Heart right ventricle (tissue), 16 donors: ENCODE measurements at regions not wholly inside any gene's neighbourhood (a gene's known extent, or its start where the extent isn't known, plus 50 kb on each side); places are given as distances from the start of the nearest gene placed in this dataset.

ENCODE experiments used
- ATAC-seq, 8 donors: fragments of 200-7000 bp; cut with Tn5 transposase; one replicate each; pipeline ENCODE4 v1.9.1; 2020; ENCODE audit warnings: mild to moderate bottlenecking in 8 of 8, moderate library complexity in 8 of 8, moderate number of reproducible peaks in 1 of 8
- DNase-seq, 2 donors: peaks; one replicate each; pipeline ENCODE4 v3.0.0-alpha.2; 2020
- H3K27ac ChIP-seq, 10 donors: fragments of 200-600 bp; sonication (generic) in 2 of 10; one replicate each; pipeline versions ENCODE4 v1.5.0 to v1.8.0; 2020 to 2022; ENCODE audit warnings: mild to moderate bottlenecking in 3 of 10
- H3K27me3 ChIP-seq, 7 donors: fragments of 200-600 bp; one replicate each; pipeline ENCODE4 v1.8.0; 2021 to 2022; ENCODE audit warnings: mild to moderate bottlenecking in 2 of 7
- H3K36me3 ChIP-seq, 9 donors: fragments of 200-600 bp; sonication (generic) in 1 of 9; one replicate each; pipeline versions ENCODE4 v1.5.0 to v1.8.0; 2020 to 2022; ENCODE audit warnings: mild to moderate bottlenecking in 2 of 9
- H3K4me1 ChIP-seq, 9 donors: fragments of 200-600 bp; sonication (generic) in 1 of 9; one replicate each; pipeline versions ENCODE4 v1.5.0 to v1.8.0; 2020 to 2022; ENCODE audit warnings: mild to moderate bottlenecking in 4 of 9
- H3K4me3 ChIP-seq, 10 donors: fragments of 200-600 bp; sonication (generic) in 2 of 10; one replicate each; pipeline versions ENCODE4 v1.5.0 to v1.8.0; 2020 to 2022; ENCODE audit warnings: mild to moderate bottlenecking in 7 of 10, moderate library complexity in 2 of 10
- H3K9me3 ChIP-seq, 11 donors: fragments of 200-600 bp in 10 of 11; sonication (generic) in 2 of 11; one replicate each; pipeline versions ENCODE4 v1.5.0 to v1.8.0; 2013 to 2022; ENCODE audit warnings: mild to moderate bottlenecking in 2 of 11, control low read depth in 1 of 11, moderate library complexity in 1 of 11
- WGBS, 2 donors: extraction: QIAGEN DNeasy Blood & Tissue Kit; methylation state at CpG; one replicate each; pipeline ENCODE4 v1.1.7; 2013; ENCODE audit warnings: inconsistent platforms in 1 of 2; 5-methylcytosine and 5-hydroxymethylcytosine counted together
- intact Hi-C, 10 donors: fragments of 100-400 bp; cut with DNase I; formaldehyde crosslinking; loops; one replicate each; pipeline versions ENCODE4 v1.11.1 to v1.14.2; 2022
- TF ChIP-seq, protein P1 (sequence below), 9 donors: fragments of 200-600 bp; sonication (generic) in 2 of 9; IDR thresholded peaks; one replicate each; pipeline versions ENCODE4 v1.5.0 to v1.8.0; 2021 to 2022; ENCODE audit warnings: antibody characterized with exemption in 9 of 9, mild to moderate bottlenecking in 5 of 9, moderate library complexity in 1 of 9
- donor health status: Arrhythmogenic right ventricular cardiomyopathy.
- donor health status: ischemic (EF 13 %, LVEDD 7.1; RV severe dilation, severe dysfunction).
- donor health status: healthy with polysubstance abuse.
- donor health status: DM: no; HTN: yes; CAD: no.
- donor health status: DM: no; HTN: no; CAD: no.
- donor health status: ischemic (EF 25% LVEDD 6.9; RV normal size, moderate dysfunction).
- donor health status: ischemic (EF 25% LVEDD 5.7; RV mildly dilated, moderate dysfunction).
- donor health status: healthy.
- donor health status: DM: yes; HTN: yes; CAD: no.
- donor health status: Ischemic cardiomyopathy.
- donor health status: ischemic (EF 35%, LVEDD 5.7; RV mildly dilated, moderate dysfunction).
- donor health status: nonischemic (EF 11% LVEDD 7.7; RV severe dilation, severe dysfunction).
- donor health status: DM: yes; HTN: yes; CAD: no.
- donor health status: PGD.
- donor health status: ischemic (EF 29% LVEDD 5.4; RV normal size, mild dysfunction).
- donor health status: nonischemic (EF 23%, LVEDD 6.1; RV moderate dilation, normal function).

- H3K36me3 ChIP-seq: no peaks in the 10 kb centered on the region
- ATAC-seq (no peak), DNase-seq (no peak)
- WGBS, 2 donors: 96 to 97% methylated on average over 1 of the region's 1 CpG
- no peak overlapping the region for H3K4me3 ChIP-seq
- H3K4me1 ChIP-seq: no peaks in the 10 kb centered on the region
- H3K27ac ChIP-seq: no peak overlapping the region
- intact Hi-C loops: no loop called here
- H3K27me3 ChIP-seq: no peaks in the 10 kb centered on the region
- no peaks in the 10 kb centered on the region for H3K9me3 ChIP-seq
- TF ChIP-seq, protein P1, sequence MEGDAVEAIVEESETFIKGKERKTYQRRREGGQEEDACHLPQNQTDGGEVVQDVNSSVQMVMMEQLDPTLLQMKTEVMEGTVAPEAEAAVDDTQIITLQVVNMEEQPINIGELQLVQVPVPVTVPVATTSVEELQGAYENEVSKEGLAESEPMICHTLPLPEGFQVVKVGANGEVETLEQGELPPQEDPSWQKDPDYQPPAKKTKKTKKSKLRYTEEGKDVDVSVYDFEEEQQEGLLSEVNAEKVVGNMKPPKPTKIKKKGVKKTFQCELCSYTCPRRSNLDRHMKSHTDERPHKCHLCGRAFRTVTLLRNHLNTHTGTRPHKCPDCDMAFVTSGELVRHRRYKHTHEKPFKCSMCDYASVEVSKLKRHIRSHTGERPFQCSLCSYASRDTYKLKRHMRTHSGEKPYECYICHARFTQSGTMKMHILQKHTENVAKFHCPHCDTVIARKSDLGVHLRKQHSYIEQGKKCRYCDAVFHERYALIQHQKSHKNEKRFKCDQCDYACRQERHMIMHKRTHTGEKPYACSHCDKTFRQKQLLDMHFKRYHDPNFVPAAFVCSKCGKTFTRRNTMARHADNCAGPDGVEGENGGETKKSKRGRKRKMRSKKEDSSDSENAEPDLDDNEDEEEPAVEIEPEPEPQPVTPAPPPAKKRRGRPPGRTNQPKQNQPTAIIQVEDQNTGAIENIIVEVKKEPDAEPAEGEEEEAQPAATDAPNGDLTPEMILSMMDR (IDR thresholded peaks at IDR 0.05): no peak
These were observed 126.6 kb downstream of the SAMD9 start for GRCh38 chr7:92991190-92991589.

GRCh38 chr7:92988941-92989545, 128.7 kb downstream of the SAMD9 start:
- H3K27me3 ChIP-seq: no peaks in the 10 kb centered on the region
- ATAC-seq (no peak), DNase-seq (no peak)
- 75 to 76% methylated on average over 3 of the region's 3 CpGs for WGBS, 2 donors
- H3K4me3 ChIP-seq: no peak overlapping the region
- H3K9me3 ChIP-seq: no peaks in the 10 kb centered on the region
- TF ChIP-seq, protein P1 (IDR thresholded peaks at IDR 0.05): no peak
- H3K36me3 ChIP-seq: no peaks in the 10 kb centered on the region
- no peak overlapping the region for H3K27ac ChIP-seq
- intact Hi-C loops: loop anchor here in 2 of 10 donors (2.0 to 5.0 kb wide), 2 partner anchors 367 to 368 kb away; no protein-coding TSS in a partner anchor
- no peaks in the 10 kb centered on the region for H3K4me1 ChIP-seq

- H3K36me3 ChIP-seq: no peaks in the 10 kb centered on the region
- DNase-seq: no peak
- H3K4me1 ChIP-seq: no peaks in the 10 kb centered on the region
- H3K9me3 ChIP-seq: no peaks in the 10 kb centered on the region
- intact Hi-C loops: loop anchor here in 2 of 10 donors (2.0 to 5.0 kb wide), 2 partner anchors 366 to 367 kb away; no protein-coding TSS in a partner anchor
- TF ChIP-seq, protein P1 (IDR thresholded peaks at IDR 0.05): peak in 8 of 9 donors; percentile 15 to 54 (median 39)
- no peak overlapping the region for H3K27ac ChIP-seq
- ATAC-seq: peak in 1 of 8 donors; percentile 25
- no peak overlapping the region for H3K4me3 ChIP-seq
- H3K27me3 ChIP-seq: no peaks in the 10 kb centered on the region
These were observed 129.7 kb downstream of the SAMD9 start for GRCh38 chr7:92988051-92988450.

- Histone ChIP-seq H3K27ac (no peak overlapping the region), H3K27me3 (no peaks in the 10 kb centered on the region), H3K9me3 (peaks cover 0 to 1% (median 0%) of the 10 kb centered on the region in 11 donors), H3K4me3 (no peak overlapping the region), H3K4me1 (no peaks in the 10 kb centered on the region), H3K36me3 (no peaks in the 10 kb centered on the region)
- ATAC-seq (no peak), DNase-seq (no peak)
- 72 to 77% methylated on average over 3 of the region's 3 CpGs for WGBS, 2 donors
- TF ChIP-seq, protein P1 (IDR thresholded peaks at IDR 0.05): no peak
- intact Hi-C loops: loop anchor here in 1 of 10 donors (5.0 kb wide), 1 partner anchor 365 kb away; no protein-coding TSS in a partner anchor
These were observed 130.2 kb downstream of the SAMD9 start for GRCh38 chr7:92987538-92987937.
